H1 (cell line): ENCODE measurements at regions not wholly inside any gene's neighbourhood (a gene's known extent, or its start where the extent isn't known, plus 50 kb on each side); places are given as distances from the start of the nearest gene placed in this dataset.
A peak's percentile ranks its signal among the peaks of the same experiment; 100 is the strongest.

Experiments used
- CTCF ChIA-PET: fragments of 300-600 bp; sonication (Branson Sonifier 250); formaldehyde crosslinking; loops from one replicate; lab custom pipeline; 2021; ENCODE audit not compliant: partially characterized antibody; lab: Charles Lee
- POLR2A ChIA-PET: fragments of 300-600 bp; sonication (Branson Sonifier 250); formaldehyde crosslinking; loops from one replicate; lab custom pipeline; 2021; ENCODE audit warnings: inconsistent platforms; ENCODE audit not compliant: partially characterized antibody; lab: Charles Lee
- DNase-seq, 2 experiments: peaks; one replicate each; pipeline versions ENCODE4 v3.0.0 to v3.0.0-alpha.2; 2010 to 2022; ENCODE audit warnings: low spot score in 2 of 2, low read depth in 1 of 2, mixed read lengths in 1 of 2
- FAIRE-seq: peaks from 2 replicates; lab custom pipeline; 2011; peaks lifted over from hg19 to GRCh38; lab: Jason Lieb, UNC
- H2AFZ ChIP-seq: 2 replicates; pipeline ENCODE4 v1.8.1; 2012; ENCODE audit warnings: low read length, inconsistent platforms
- H2AK5ac ChIP-seq: 2 replicates; pipeline ENCODE4 v1.6.1; 2013; ENCODE audit warnings: low read depth, low read length
- H2BK120ac ChIP-seq: replicated peaks from 2 replicates; pipeline ENCODE3; 2013; ENCODE audit warnings: low read depth, low read length, inconsistent platforms
- H2BK12ac ChIP-seq: 2 replicates; pipeline ENCODE4 v1.6.1; 2013; ENCODE audit warnings: low read depth, low read length
- H2BK15ac ChIP-seq: 2 replicates; pipeline ENCODE4 v1.6.1; 2013; ENCODE audit warnings: low read length
- H2BK20ac ChIP-seq: 2 replicates; pipeline ENCODE4 v1.6.1; 2013; ENCODE audit warnings: low read length
- H2BK5ac ChIP-seq: 2 replicates; pipeline ENCODE4 v1.6.1; 2013; ENCODE audit warnings: low read depth, low read length
- H3K14ac ChIP-seq: 2 replicates; pipeline ENCODE4 v1.6.1; 2013; ENCODE audit warnings: inconsistent platforms; ENCODE audit not compliant: insufficient read length
- H3K18ac ChIP-seq: 2 replicates; pipeline ENCODE4 v1.6.1; 2013; ENCODE audit warnings: low read length; ENCODE audit errors: extremely low read depth
- H3K23ac ChIP-seq: 2 replicates; pipeline ENCODE4 v1.6.1; 2013; ENCODE audit warnings: inconsistent platforms; ENCODE audit not compliant: insufficient read length
- H3K23me2 ChIP-seq: 2 replicates; pipeline ENCODE4 v1.6.1; 2013; ENCODE audit warnings: low read depth, low read length
- H3K27ac ChIP-seq: 2 replicates; pipeline ENCODE4 v1.6.1; 2011; ENCODE audit warnings: low read depth, low read length, inconsistent platforms
- H3K27me3 ChIP-seq, 4 experiments: replicated peaks in 1 of 4; 1 replicate in 1 of 4; 2 replicates in 3 of 4; pipeline versions ENCODE4 v1.6.1 to v1.8.1; 2011 to 2013; ENCODE audit warnings: low read length in 3 of 4, mild to moderate bottlenecking in 3 of 4, inconsistent platforms in 2 of 4, mixed read lengths in 2 of 4, moderate library complexity in 1 of 4; ENCODE audit not compliant: control insufficient read depth in 3 of 4, insufficient read depth in 3 of 4; ENCODE audit errors: extremely low read depth in 1 of 4
- H3K36me3 ChIP-seq, 4 experiments: 2 replicates each; pipeline versions ENCODE4 v1.6.1 to v1.8.1; 2011 to 2013; ENCODE audit warnings: mild to moderate bottlenecking in 4 of 4, low read length in 3 of 4, moderate library complexity in 2 of 4, control low read depth in 1 of 4, inconsistent platforms in 1 of 4; ENCODE audit not compliant: insufficient read depth in 4 of 4, control insufficient read depth in 2 of 4
- H3K4ac ChIP-seq: replicated peaks from 2 replicates; pipeline ENCODE3; 2013; ENCODE audit warnings: low read length, low read depth, mixed read lengths, inconsistent platforms; ENCODE audit not compliant: insufficient read length
- H3K4me1 ChIP-seq, 4 experiments: replicated peaks in 1 of 4; 1 replicate in 1 of 4; 2 replicates in 3 of 4; pipeline versions ENCODE4 v1.6.1 to v1.8.1; 2011 to 2013; ENCODE audit warnings: low read length in 3 of 4, inconsistent platforms in 2 of 4, mixed read lengths in 1 of 4; ENCODE audit not compliant: insufficient read depth in 4 of 4, control insufficient read depth in 3 of 4
- H3K4me2 ChIP-seq, 2 experiments: 2 replicates each; pipeline versions ENCODE4 v1.6.1 to v1.8.1; 2011 to 2013; ENCODE audit warnings: low read depth in 2 of 2, low read length in 2 of 2, control low read depth in 1 of 2, inconsistent platforms in 1 of 2, mild to moderate bottlenecking in 1 of 2; ENCODE audit not compliant: insufficient read depth in 1 of 2
- H3K4me3 ChIP-seq, 4 experiments: fragments of 200-600, 300-600 bp in 1 of 4; sonication (generic), shearing (Covaris generic), sonication (Bioruptor Twin) in 1 of 4; 2 replicates each; pipeline versions ENCODE4 v1.5.1 to v1.8.1; 2011 to 2016; ENCODE audit warnings: low read length in 4 of 4, low read depth in 3 of 4, control low read depth in 2 of 4, inconsistent platforms in 2 of 4, mild to moderate bottlenecking in 2 of 4, mixed read lengths in 1 of 4, moderate library complexity in 1 of 4; ENCODE audit not compliant: insufficient read depth in 2 of 4; ENCODE audit errors: extremely low read depth in 1 of 4
- H3K56ac ChIP-seq: replicated peaks from 2 replicates; pipeline ENCODE3; 2013; ENCODE audit warnings: low read depth, mild to moderate bottlenecking, mixed read lengths, low read length, inconsistent platforms; ENCODE audit not compliant: insufficient read length
- H3K79me1 ChIP-seq: 2 replicates; pipeline ENCODE4 v1.6.1; 2013; ENCODE audit warnings: low read depth, low read length, control low read depth
- H3K79me2 ChIP-seq, 2 experiments: 2 replicates each; pipeline versions ENCODE4 v1.6.1 to v1.8.1; 2012 to 2013; ENCODE audit warnings: low read length in 2 of 2, mild to moderate bottlenecking in 2 of 2, inconsistent platforms in 1 of 2; ENCODE audit not compliant: insufficient read depth in 2 of 2, control insufficient read depth in 1 of 2
- H3K9ac ChIP-seq, 4 experiments: replicated peaks in 1 of 4; 1 replicate in 1 of 4; 2 replicates in 3 of 4; pipeline versions ENCODE4 v1.6.1 to v1.8.1; 2011 to 2013; ENCODE audit warnings: low read depth in 3 of 4, low read length in 3 of 4, control low read depth in 2 of 4, mild to moderate bottlenecking in 2 of 4, moderate library complexity in 2 of 4, inconsistent platforms in 1 of 4; ENCODE audit errors: extremely low read depth in 1 of 4
- H3K9me3 ChIP-seq, 2 experiments: 2 replicates each; pipeline versions ENCODE4 v1.6.1 to v1.8.1; 2012 to 2013; ENCODE audit warnings: mild to moderate bottlenecking in 2 of 2, moderate library complexity in 2 of 2, control low read depth in 1 of 2, inconsistent platforms in 1 of 2, low read depth in 1 of 2, low read length in 1 of 2, mixed read lengths in 1 of 2; ENCODE audit not compliant: insufficient read depth in 2 of 2
- H4K20me1 ChIP-seq, 2 experiments: replicated peaks in 1 of 2; 2 replicates each; pipeline versions ENCODE3 to v1.8.1; 2011 to 2013; ENCODE audit warnings: inconsistent platforms in 2 of 2, low read length in 2 of 2, mild to moderate bottlenecking in 1 of 2; ENCODE audit not compliant: insufficient read depth in 2 of 2, control insufficient read depth in 1 of 2
- H4K5ac ChIP-seq: 2 replicates; pipeline ENCODE4 v1.6.1; 2013; ENCODE audit warnings: low read length, low read depth, mixed read lengths, inconsistent platforms; ENCODE audit not compliant: insufficient read length
- H4K8ac ChIP-seq: 2 replicates; pipeline ENCODE4 v1.8.0; 2013; ENCODE audit warnings: mild to moderate bottlenecking, moderate library complexity, low read length, inconsistent platforms; ENCODE audit not compliant: insufficient read depth; ENCODE audit errors: extremely low read depth
- H4K91ac ChIP-seq: replicated peaks from 2 replicates; pipeline ENCODE3; 2013; ENCODE audit warnings: low read length, mixed read lengths, inconsistent platforms; ENCODE audit not compliant: insufficient read length
- CEBPB ChIP-seq: IDR thresholded peaks from 2 replicates; pipeline ENCODE4 v1.6.1; 2012; ENCODE audit warnings: low read depth, low read length
- CTBP2 ChIP-seq: IDR thresholded peaks from 2 replicates; pipeline ENCODE4 v1.7.0; 2011; ENCODE audit warnings: borderline replicate concordance, mild to moderate bottlenecking, moderate library complexity, mixed read lengths, low read length; ENCODE audit not compliant: insufficient read depth, insufficient read length
- KDM1A ChIP-seq: fragments of 200-600, 300-600 bp; sonication (generic); IDR thresholded peaks from 2 replicates; pipeline ENCODE4 v1.7.1; 2016; ENCODE audit warnings: mild to moderate bottlenecking, low read length, borderline replicate concordance
- MAFK ChIP-seq: IDR thresholded peaks from 2 replicates; pipeline ENCODE4 v1.6.1; 2012; ENCODE audit warnings: low read depth, mild to moderate bottlenecking, improper control_type of control experiment, low read length
- MAX ChIP-seq: IDR thresholded peaks from 2 replicates; pipeline ENCODE4 v1.6.1; 2012; ENCODE audit warnings: inconsistent platforms
- SIRT6 ChIP-seq: IDR thresholded peaks from one replicate; pipeline ENCODE4 v1.7.1; 2012; ENCODE audit warnings: low read length, inconsistent platforms
- SIX5 ChIP-seq: IDR thresholded peaks from 2 replicates; pipeline ENCODE4 v1.6.1; 2011; ENCODE audit warnings: mild to moderate bottlenecking, low read depth, low read length
- TAF7 ChIP-seq: optimal IDR thresholded peaks from 2 replicates; pipeline ENCODE3; 2011; ENCODE audit warnings: low read depth, mild to moderate bottlenecking, inconsistent platforms, low read length, moderate library complexity, borderline replicate concordance
- TEAD4 ChIP-seq: IDR thresholded peaks from 2 replicates; pipeline ENCODE4 v1.6.1; 2012; ENCODE audit warnings: low read depth, low read length, inconsistent platforms, mixed read lengths
- WGBS, 2 experiments: shearing (Covaris generic) in 1 of 2; methylation state at CpG; one replicate each; pipeline versions ENCODE4 v1.1.6 to v1.1.7; 2013 to 2015; ENCODE audit warnings: low lambda C conversion rate in 2 of 2, mixed read lengths in 2 of 2, inconsistent platforms in 1 of 2, low coverage in 1 of 2, missing lambda C conversion rate in 1 of 2; ENCODE audit not compliant: insufficient replicate concordance in 2 of 2, insufficient coverage in 1 of 2, insufficient read length in 1 of 2; ENCODE audit errors: extremely low coverage in 1 of 2, missing lambda C conversion rate in 1 of 2; 5-methylcytosine and 5-hydroxymethylcytosine counted together

DNA sequence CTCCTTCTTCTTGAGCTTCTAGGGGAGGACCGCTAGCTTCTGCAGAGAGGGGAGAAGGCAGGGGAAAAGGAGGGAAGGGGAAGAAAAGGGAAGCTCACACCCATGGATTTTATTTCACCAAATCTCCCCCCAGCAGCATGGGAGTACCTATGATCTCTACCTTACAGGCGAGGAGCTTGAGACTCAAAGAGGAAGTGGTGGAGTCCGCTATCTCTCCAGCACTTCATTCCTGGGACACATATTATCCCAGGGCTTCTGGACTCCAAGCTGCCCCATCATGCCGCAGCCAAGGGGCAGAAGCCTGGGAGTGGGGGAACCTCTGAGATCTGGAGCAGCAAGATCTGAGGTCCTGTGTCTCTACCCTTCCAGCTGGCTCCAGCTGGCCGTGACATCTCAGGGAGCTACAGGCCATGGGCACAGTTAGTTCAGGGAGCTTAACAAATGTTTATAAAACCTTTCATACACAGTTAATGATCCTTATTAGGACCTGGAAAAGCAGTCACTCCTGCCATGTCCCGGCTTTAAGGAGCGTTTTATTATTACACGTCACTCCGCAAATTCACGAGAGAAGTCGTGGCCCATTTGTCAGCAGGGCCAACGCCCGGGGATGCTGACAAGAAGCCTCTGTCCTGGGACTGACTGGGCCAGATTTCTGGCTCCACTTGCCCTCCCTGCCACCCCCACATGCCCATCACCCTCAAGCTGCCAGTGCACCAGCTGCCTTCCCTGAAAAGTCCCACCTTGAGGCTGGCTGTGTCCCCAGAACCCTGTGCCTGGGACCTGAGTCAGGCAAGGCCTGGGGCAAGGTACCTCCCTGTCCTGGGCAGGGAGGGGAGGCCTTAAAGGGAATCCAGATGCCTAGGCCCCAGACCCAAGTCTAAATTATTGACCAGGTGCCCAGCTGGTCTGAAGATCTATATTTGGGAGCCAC, 132.1 kb upstream of the ZMIZ1 start:
- H2BK20ac ChIP-seq: no peak overlapping the region
- no peak overlapping the region for H3K4me3 ChIP-seq
- H3K18ac ChIP-seq: no peak overlapping the region
- no peak overlapping the region for H2BK5ac ChIP-seq
- POLR2A ChIA-PET: interaction anchor here (0.7 kb wide), 1 partner anchor 14 kb away, joined by 3 read pairs; no protein-coding TSS in a partner anchor
- H3K36me3 ChIP-seq: no peaks in the 10 kb centered on the region
- CTCF ChIA-PET: interaction anchor here (0.7 to 2.4 kb wide), 6 partner anchors 8 to 724 kb away, joined by 3 to 8 read pairs (median 3); no protein-coding TSS in a partner anchor
- DNase-seq (no peak), FAIRE-seq (no peak)
- H3K27me3 ChIP-seq: peaks cover 0 to 3% (median 0%) of the 10 kb centered on the region in 4 experiments; a peak in 2 of 7 replicates
- WGBS, 2 experiments: 93% methylated on average over 12 of the region's 13 CpGs; no CpG with 5 or more reads in 1 of the 2 experiments
- H3K79me1 ChIP-seq: no peaks in the 10 kb centered on the region
- no peaks in the 10 kb centered on the region for H3K79me2 ChIP-seq
- peaks cover 2% of the 10 kb centered on the region; the same call in 1 of the 2 replicates for H3K23me2 ChIP-seq
- no peak overlapping the region for H3K23ac ChIP-seq
- no peaks in the 10 kb centered on the region for H4K20me1 ChIP-seq
- H3K9me3 ChIP-seq: no peaks in the 10 kb centered on the region
- H4K5ac ChIP-seq: no peak overlapping the region
- H2BK15ac ChIP-seq: no peak overlapping the region
- peak overlapping the region; percentile 5; the same call in 1 of the 2 replicates for H2AK5ac ChIP-seq
- H3K4me1 ChIP-seq: peaks cover 0 to 12% (median 5%) of the 10 kb centered on the region in 4 experiments; a peak in 4 of 7 replicates
- no peak overlapping the region for H3K4me2 ChIP-seq
- no peak overlapping the region for H3K4ac ChIP-seq
- H2BK120ac ChIP-seq: no peak overlapping the region
- no peak overlapping the region; the same call in 1 of the 2 replicates for H4K8ac ChIP-seq
- no peak overlapping the region for H3K27ac ChIP-seq
- H2BK12ac ChIP-seq: 0 out of 2 replicates have a peak overlapping the region, but pooled peaks have one; percentile 29
- no peak overlapping the region for H3K14ac ChIP-seq
- H2AFZ ChIP-seq: no peak overlapping the region
- no peak for TF ChIP-seq MAX
- TF ChIP-seq SIRT6: no peak
- no peak for TF ChIP-seq TAF7
- no peak for TF ChIP-seq MAFK
- no peak for TF ChIP-seq SIX5
- no peak for TF ChIP-seq TEAD4
- no peak for TF ChIP-seq KDM1A
- TF ChIP-seq CTBP2: no peak
- TF ChIP-seq CEBPB: no peak
- no peak overlapping the region for H3K56ac ChIP-seq
- H3K9ac ChIP-seq: no peak overlapping the region
- H4K91ac ChIP-seq: no peak overlapping the region
